BJ (cell line): ENCODE measurements at regions not wholly inside any gene's neighbourhood (a gene's known extent, or its start where the extent isn't known, plus 50 kb on each side); places are given as distances from the start of the nearest gene placed in this dataset.

Source experiments
- CTCF ChIA-PET: fragments of 350-600 bp; formaldehyde crosslinking; extraction: SDS; loops from one replicate; lab custom pipeline; 2021; ENCODE audit warnings: antibody characterized with exemption, inconsistent platforms; lab: Yijun Ruan, JAX
- POLR2A ChIA-PET: fragments of 300-600 bp; sonication (Branson Sonifier 250); formaldehyde crosslinking; extraction: SDS; loops from one replicate; lab custom pipeline; 2021; ENCODE audit warnings: antibody characterized with exemption; lab: Charles Lee
- DNase-seq: peaks from one replicate; pipeline ENCODE4 v3.0.0-alpha.2; 2011; ENCODE audit warnings: low read depth
- H3K27me3 ChIP-seq: 2 replicates; pipeline ENCODE4 v1.6.0; 2011; ENCODE audit warnings: low read length; ENCODE audit not compliant: control insufficient read depth, insufficient read depth
- H3K36me3 ChIP-seq: 2 replicates; pipeline ENCODE4 v1.5.1; 2011; ENCODE audit warnings: low read length; ENCODE audit not compliant: control insufficient read depth, insufficient read depth
- H3K4me3 ChIP-seq: 2 replicates; pipeline ENCODE4 v1.5.1; 2011; ENCODE audit warnings: low read depth, mild to moderate bottlenecking, control low read depth, low read length
- TF ChIP-seq, protein P1 (sequence below): IDR thresholded peaks from 2 replicates; pipeline ENCODE4 v1.5.1; 2011; ENCODE audit warnings: low read depth, mild to moderate bottlenecking, control low read depth, inconsistent platforms, low read length, moderate library complexity; ENCODE audit not compliant: insufficient read depth

GRCh38 chr2:134122610-134123009 is 131.3 kb upstream of the MGAT5 start:
- H3K4me3 ChIP-seq, result no peak overlapping the region
- no peak for DNase-seq
- POLR2A ChIA-PET, result no interaction called here
- CTCF ChIA-PET, result interaction anchor here (0.9 to 7.6 kb wide), 4 partner anchors 26 to 288 kb away, joined by 3 to 134 read pairs (median 6); no protein-coding TSS in a partner anchor
- H3K27me3 ChIP-seq, result no peaks in the 10 kb centered on the region
- H3K36me3 ChIP-seq, result no peaks in the 10 kb centered on the region
- TF ChIP-seq, protein P1, sequence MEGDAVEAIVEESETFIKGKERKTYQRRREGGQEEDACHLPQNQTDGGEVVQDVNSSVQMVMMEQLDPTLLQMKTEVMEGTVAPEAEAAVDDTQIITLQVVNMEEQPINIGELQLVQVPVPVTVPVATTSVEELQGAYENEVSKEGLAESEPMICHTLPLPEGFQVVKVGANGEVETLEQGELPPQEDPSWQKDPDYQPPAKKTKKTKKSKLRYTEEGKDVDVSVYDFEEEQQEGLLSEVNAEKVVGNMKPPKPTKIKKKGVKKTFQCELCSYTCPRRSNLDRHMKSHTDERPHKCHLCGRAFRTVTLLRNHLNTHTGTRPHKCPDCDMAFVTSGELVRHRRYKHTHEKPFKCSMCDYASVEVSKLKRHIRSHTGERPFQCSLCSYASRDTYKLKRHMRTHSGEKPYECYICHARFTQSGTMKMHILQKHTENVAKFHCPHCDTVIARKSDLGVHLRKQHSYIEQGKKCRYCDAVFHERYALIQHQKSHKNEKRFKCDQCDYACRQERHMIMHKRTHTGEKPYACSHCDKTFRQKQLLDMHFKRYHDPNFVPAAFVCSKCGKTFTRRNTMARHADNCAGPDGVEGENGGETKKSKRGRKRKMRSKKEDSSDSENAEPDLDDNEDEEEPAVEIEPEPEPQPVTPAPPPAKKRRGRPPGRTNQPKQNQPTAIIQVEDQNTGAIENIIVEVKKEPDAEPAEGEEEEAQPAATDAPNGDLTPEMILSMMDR, result no peak

DNA sequence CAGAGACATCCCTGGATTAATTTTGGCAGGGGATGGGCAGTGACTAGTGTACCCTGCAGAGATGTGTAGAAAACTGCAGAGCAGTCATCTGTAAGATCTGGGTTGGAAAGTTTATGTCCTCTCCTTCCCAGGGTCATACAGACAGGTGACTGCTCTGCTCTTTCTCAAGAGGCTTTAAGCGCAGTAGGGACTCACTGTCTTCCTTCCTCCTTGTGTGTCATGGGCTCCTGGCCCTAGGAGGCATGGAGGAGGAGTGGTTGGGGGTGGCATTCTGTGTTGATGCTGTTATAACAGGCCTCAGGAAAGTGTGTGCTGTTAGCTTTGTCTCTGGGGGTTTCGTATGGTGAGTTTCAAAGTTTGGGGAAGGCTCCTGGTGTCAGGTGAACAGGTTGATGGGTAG is 130.5 kb upstream of the MGAT5 start:
- no peaks in the 10 kb centered on the region for H3K27me3 ChIP-seq
- H3K36me3 ChIP-seq, result no peaks in the 10 kb centered on the region
- no peak overlapping the region for H3K4me3 ChIP-seq
- TF ChIP-seq, protein P1, result no peak
- CTCF ChIA-PET, result interaction anchor here (0.9 to 1.4 kb wide), 3 partner anchors 25 to 122 kb away, joined by 3 to 9 read pairs (median 3); no protein-coding TSS in a partner anchor
- POLR2A ChIA-PET, result no interaction called here
- DNase-seq, result no peak

DNA sequence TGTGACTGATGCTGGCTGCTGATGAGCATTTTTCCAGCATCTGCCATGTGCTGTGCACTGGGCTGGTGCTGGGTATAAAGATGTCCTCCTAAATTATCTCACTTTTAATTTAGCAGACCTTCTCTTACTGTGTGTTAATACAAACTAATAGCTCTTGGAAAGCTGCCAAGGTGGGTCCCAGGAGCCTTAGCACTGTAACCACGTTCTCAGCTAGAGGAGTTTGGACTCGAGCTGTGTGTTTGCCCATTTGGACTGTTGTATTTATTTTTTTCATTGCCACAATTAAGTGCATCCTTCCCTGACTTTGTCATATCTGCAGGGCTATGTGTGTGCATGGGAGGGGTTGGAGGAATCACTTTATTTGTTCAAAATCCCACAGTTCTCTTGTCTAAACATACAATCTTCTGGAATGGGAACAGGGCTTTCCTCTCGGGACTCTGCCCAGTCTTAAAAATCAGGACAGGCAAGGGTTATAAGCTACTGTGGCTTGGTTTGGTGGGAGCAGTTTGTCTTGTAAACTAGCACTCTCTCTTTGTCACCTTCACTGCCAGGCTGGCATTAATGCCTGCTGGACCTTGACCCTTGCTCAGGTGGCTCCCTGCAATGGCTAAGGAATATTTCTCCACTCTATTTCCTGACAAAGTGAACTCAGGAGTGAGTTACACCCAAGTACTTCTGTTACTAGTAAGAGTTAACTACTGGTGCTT is 129.7 kb upstream of the MGAT5 start:
- H3K4me3 ChIP-seq, result no peak overlapping the region
- TF ChIP-seq, protein P1, result no peak
- ChIA-PET POLR2A (no interaction called here), CTCF (interaction anchor here (0.6 kb wide), 1 partner anchor 601 kb away, joined by 3 read pairs; no protein-coding TSS in a partner anchor)
- no peaks in the 10 kb centered on the region for H3K36me3 ChIP-seq
- DNase-seq, result no peak
- H3K27me3 ChIP-seq, result no peaks in the 10 kb centered on the region

DNA sequence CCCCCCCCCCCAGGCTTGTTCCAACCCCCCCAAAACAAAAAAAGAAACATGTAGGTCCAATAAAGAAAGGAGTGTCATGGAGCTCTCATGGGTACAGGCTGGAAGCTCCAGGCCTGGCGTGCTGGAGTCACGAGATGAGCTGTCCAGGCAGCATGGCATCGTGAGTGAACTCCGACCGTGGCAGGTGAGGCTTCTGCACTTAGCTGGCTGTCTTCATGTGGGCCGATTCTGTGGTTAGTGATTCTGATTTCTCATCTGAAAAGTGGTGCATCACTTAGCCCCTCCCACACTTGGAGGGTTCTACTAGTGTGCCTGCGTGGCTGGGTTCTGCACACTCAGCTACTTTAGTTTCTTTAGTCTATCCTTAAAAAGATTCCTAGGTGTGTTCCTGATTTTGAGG is 126.4 kb upstream of the MGAT5 start:
- no peak overlapping the region for H3K4me3 ChIP-seq
- no peaks in the 10 kb centered on the region for H3K27me3 ChIP-seq
- TF ChIP-seq, protein P1, result no peak
- POLR2A ChIA-PET, result no interaction called here
- H3K36me3 ChIP-seq, result no peaks in the 10 kb centered on the region
- CTCF ChIA-PET, result interaction anchor here (0.6 to 3.9 kb wide), 5 partner anchors 10 to 290 kb away, joined by 3 to 17 read pairs (median 3); no protein-coding TSS in a partner anchor
- DNase-seq, result no peak

GRCh38 chr2:134128746-134129145 is 125.1 kb upstream of the MGAT5 start:
- no peaks in the 10 kb centered on the region for H3K36me3 ChIP-seq
- no peak for DNase-seq
- TF ChIP-seq, protein P1, result no peak
- no peak overlapping the region for H3K4me3 ChIP-seq
- ChIA-PET CTCF (interaction anchor here (1.2 to 3.9 kb wide), 2 partner anchors 11 to 322 kb away, joined by 3 to 17 read pairs; no protein-coding TSS in a partner anchor), POLR2A (interaction anchor here (0.9 kb wide), 1 partner anchor 9 kb away, joined by 9 read pairs; no protein-coding TSS in a partner anchor)
- H3K27me3 ChIP-seq, result no peaks in the 10 kb centered on the region
